OCI-LY3 (cell line): ENCODE measurements at regions not wholly inside any gene's neighbourhood (a gene's known extent, or its start where the extent isn't known, plus 50 kb on each side); places are given as distances from the start of the nearest gene placed in this dataset.

Source experiments
- EZH2phosphoT487 ChIP-seq: fragments of 200-600 bp; shearing (Covaris generic); IDR thresholded peaks from 2 replicates; pipeline ENCODE4 v1.6.1; 2018; ENCODE audit warnings: antibody characterized with exemption, mixed run types, low read depth
- TF ChIP-seq, protein P1 (sequence below): fragments of 200-600, 300-600 bp; sonication (generic); IDR thresholded peaks from 2 replicates; pipeline ENCODE4 v1.5.1; 2014; ENCODE audit warnings: antibody characterized with exemption, low read length, low read depth

DNA sequence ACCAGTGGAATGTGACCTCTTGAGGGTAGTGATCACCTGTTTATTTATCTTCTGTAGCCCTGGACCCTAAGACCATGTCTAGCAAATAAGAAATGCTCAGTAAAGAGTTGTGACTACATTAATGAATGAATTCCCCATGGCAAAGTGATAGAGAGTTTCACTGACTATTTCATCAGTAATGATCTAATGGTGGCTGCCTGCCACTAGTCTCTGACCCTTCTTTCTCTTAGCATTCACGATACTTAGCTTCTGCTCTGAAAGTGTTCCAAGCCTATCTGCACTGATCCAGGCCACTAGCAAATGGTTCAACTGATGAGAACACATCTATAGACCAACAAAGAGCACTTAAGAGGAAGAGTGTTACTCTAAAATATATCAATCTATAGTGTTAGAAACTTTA, 50.0 kb upstream of the RASGEF1B start:
- TF ChIP-seq, protein P1, sequence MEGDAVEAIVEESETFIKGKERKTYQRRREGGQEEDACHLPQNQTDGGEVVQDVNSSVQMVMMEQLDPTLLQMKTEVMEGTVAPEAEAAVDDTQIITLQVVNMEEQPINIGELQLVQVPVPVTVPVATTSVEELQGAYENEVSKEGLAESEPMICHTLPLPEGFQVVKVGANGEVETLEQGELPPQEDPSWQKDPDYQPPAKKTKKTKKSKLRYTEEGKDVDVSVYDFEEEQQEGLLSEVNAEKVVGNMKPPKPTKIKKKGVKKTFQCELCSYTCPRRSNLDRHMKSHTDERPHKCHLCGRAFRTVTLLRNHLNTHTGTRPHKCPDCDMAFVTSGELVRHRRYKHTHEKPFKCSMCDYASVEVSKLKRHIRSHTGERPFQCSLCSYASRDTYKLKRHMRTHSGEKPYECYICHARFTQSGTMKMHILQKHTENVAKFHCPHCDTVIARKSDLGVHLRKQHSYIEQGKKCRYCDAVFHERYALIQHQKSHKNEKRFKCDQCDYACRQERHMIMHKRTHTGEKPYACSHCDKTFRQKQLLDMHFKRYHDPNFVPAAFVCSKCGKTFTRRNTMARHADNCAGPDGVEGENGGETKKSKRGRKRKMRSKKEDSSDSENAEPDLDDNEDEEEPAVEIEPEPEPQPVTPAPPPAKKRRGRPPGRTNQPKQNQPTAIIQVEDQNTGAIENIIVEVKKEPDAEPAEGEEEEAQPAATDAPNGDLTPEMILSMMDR: no peak
- TF ChIP-seq EZH2phosphoT487: no peak
